Spleen (tissue), 7 donors: ENCODE measurements at regions not wholly inside any gene's neighbourhood (a gene's known extent, or its start where the extent isn't known, plus 50 kb on each side); places are given as distances from the start of the nearest gene placed in this dataset.

Source experiments
- CTCF ChIP-seq, 11 experiments: fragments of 200-600 bp in 7 of 11; fragments of 450-650 bp in 4 of 11; sonication (generic) in 4 of 11; IDR thresholded peaks in 8 of 11; conservative IDR thresholded peaks in 3 of 11; 1 replicate in 7 of 11; 2 replicates in 4 of 11; pipeline versions ENCODE4 v1.4.0 to v1.8.0; 2016 to 2021; ENCODE audit warnings: antibody characterized with exemption in 11 of 11, inconsistent platforms in 4 of 11, mild to moderate bottlenecking in 1 of 11
- POLR2A ChIP-seq, 3 donors: fragments of 450-650 bp; IDR thresholded peaks; one replicate each; pipeline ENCODE4 v1.5.1; 2017; ENCODE audit warnings: antibody characterized with exemption in 3 of 3, mild to moderate bottlenecking in 1 of 3
- donor health status: DM: no; HTN: no; CAD: no; lungs with moderate emphysema.
- donor health status: DM: no; HTN: no; CAD: no.
- donor health status: DM: no; HTN: no; CAD: no.

GRCh38 chr1:244162786-244163530 is 111.9 kb downstream of the ZBTB18 start:
- TF ChIP-seq CTCF (IDR thresholded peaks at IDR 0.05 in 8 of 11, conservative IDR thresholded peaks at IDR 0.05 in 3 of 11) = no peak
- TF ChIP-seq POLR2A (IDR thresholded peaks at IDR 0.05) = no peak
